AG04450 (cell line): ENCODE measurements at regions not wholly inside any gene's neighbourhood (a gene's known extent, or its start where the extent isn't known, plus 50 kb on each side); places are given as distances from the start of the nearest gene placed in this dataset.

Experiments
- CTCF ChIA-PET: fragments of 300-600, 350-600 bp; formaldehyde crosslinking; extraction: SDS; loops from one replicate; lab custom pipeline; 2022; ENCODE audit warnings: antibody characterized with exemption, inconsistent platforms; lab: Charles Lee
- POLR2A ChIA-PET: fragments of 350-600 bp; formaldehyde crosslinking; extraction: SDS; loops from one replicate; lab custom pipeline; 2021; ENCODE audit warnings: antibody characterized with exemption, inconsistent platforms; lab: Yijun Ruan, JAX
- DNase-seq: peaks from one replicate; pipeline ENCODE4 v3.0.0-alpha.2; 2011; ENCODE audit warnings: low read depth, low spot score
- H3K27ac ChIP-seq: one replicate; pipeline ENCODE4 v1.5.1; 2012; ENCODE audit warnings: low read depth, low read length, control low read depth
- H3K27me3 ChIP-seq: one replicate; pipeline ENCODE4 v1.6.0; 2012; ENCODE audit warnings: low read length; ENCODE audit not compliant: control insufficient read depth, insufficient read depth
- H3K4me3 ChIP-seq: 2 replicates; pipeline ENCODE4 v1.5.1; 2011; ENCODE audit warnings: mild to moderate bottlenecking, low read depth, low read length, control low read depth
- H3K9me3 ChIP-seq: 2 replicates; pipeline ENCODE4 v1.5.1; 2012; ENCODE audit warnings: low read length; ENCODE audit not compliant: control insufficient read depth, insufficient read depth
- CTCF ChIP-seq: IDR thresholded peaks from 2 replicates; pipeline ENCODE4 v1.5.1; 2011; ENCODE audit warnings: low read depth, low read length, control low read depth, inconsistent platforms

GRCh38 chr4:59044286-59044900 lies 1934.2 kb upstream of the IGFBP7 start:
- DNase-seq = no peak
- CTCF ChIA-PET = interaction anchor here (0.7 kb wide), 1 partner anchor 1877 kb away, joined by 3 read pairs; no protein-coding TSS in a partner anchor
- TF ChIP-seq CTCF = no peak
- no peaks in the 10 kb centered on the region for H3K27me3 ChIP-seq
- POLR2A ChIA-PET = no interaction called here
- no peak overlapping the region for H3K4me3 ChIP-seq
- no peak overlapping the region for H3K27ac ChIP-seq
- H3K9me3 ChIP-seq = no peaks in the 10 kb centered on the region

- DNase-seq = no peak
- no peak for TF ChIP-seq CTCF
- Histone ChIP-seq H3K4me3 (no peak overlapping the region), H3K9me3 (peaks cover 7% of the 10 kb centered on the region; the same call in 1 of the 2 replicates), H3K27me3 (no peaks in the 10 kb centered on the region), H3K27ac (no peak overlapping the region)
- ChIA-PET POLR2A (no interaction called here), CTCF (no interaction called here)
Measured at GRCh38 chr4:59054086-59054485, 1943.9 kb upstream of the IGFBP7 start.

GRCh38 chr4:59057804-59058203 lies 1947.6 kb upstream of the IGFBP7 start:
- no peak for TF ChIP-seq CTCF
- ChIA-PET CTCF (no interaction called here), POLR2A (no interaction called here)

GRCh38 chr4:59058543-59058942 lies 1948.4 kb upstream of the IGFBP7 start:
- no peak overlapping the region for H3K27ac ChIP-seq
- H3K4me3 ChIP-seq = no peak overlapping the region
- ChIA-PET POLR2A (no interaction called here), CTCF (no interaction called here)
- no peak for TF ChIP-seq CTCF
- no peaks in the 10 kb centered on the region for H3K27me3 ChIP-seq
- no peak for DNase-seq
- H3K9me3 ChIP-seq = peaks cover 6% of the 10 kb centered on the region

More at GRCh38 chr4:59057804-59058203, 1947.6 kb upstream of the IGFBP7 start:
- H3K4me3 ChIP-seq = no peak overlapping the region
- no peak for DNase-seq
- no peaks in the 10 kb centered on the region for H3K27me3 ChIP-seq
- H3K9me3 ChIP-seq = peaks cover 6% of the 10 kb centered on the region
- no peak overlapping the region for H3K27ac ChIP-seq

- Histone ChIP-seq H3K9me3 (peaks cover 6% of the 10 kb centered on the region), H3K27ac (no peak overlapping the region), H3K4me3 (no peak overlapping the region), H3K27me3 (no peaks in the 10 kb centered on the region)
- ChIA-PET POLR2A (no interaction called here), CTCF (no interaction called here)
- no peak for DNase-seq
- no peak for TF ChIP-seq CTCF
Measured at GRCh38 chr4:59060002-59060846, 1950.0 kb upstream of the IGFBP7 start.
